Upper lobe of left lung (tissue), 6 donors: ENCODE measurements at regions not wholly inside any gene's neighbourhood (a gene's known extent, or its start where the extent isn't known, plus 50 kb on each side); places are given as distances from the start of the nearest gene placed in this dataset.

Experiments used
- ATAC-seq, 2 donors: fragments of 200-7000 bp; cut with Tn5 transposase; one replicate each; pipeline ENCODE4 v1.9.1; 2022; ENCODE audit warnings: mild to moderate bottlenecking in 2 of 2, moderate library complexity in 2 of 2; ENCODE audit not compliant: low FRiP score in 2 of 2
- DNase-seq, 2 donors: peaks; one replicate each; pipeline ENCODE4 v3.0.0-alpha.2; 2019 to 2020
- H3K27ac ChIP-seq, 4 donors: fragments of 200-600 bp; sonication (generic); one replicate each; pipeline ENCODE4 v1.5.1; 2016 to 2019
- H3K27me3 ChIP-seq, 4 donors: fragments of 200-600 bp; sonication (generic); one replicate each; pipeline ENCODE4 v1.5.1; 2017 to 2019
- H3K36me3 ChIP-seq, 4 donors: fragments of 200-600 bp; sonication (generic); one replicate each; pipeline ENCODE4 v1.5.1; 2016 to 2019
- H3K4me1 ChIP-seq, 4 donors: fragments of 200-600 bp; sonication (generic); one replicate each; pipeline ENCODE4 v1.5.1; 2018 to 2019
- H3K4me3 ChIP-seq, 4 donors: fragments of 200-600 bp; sonication (generic); one replicate each; pipeline ENCODE4 v1.5.1; 2017 to 2019; ENCODE audit warnings: mild to moderate bottlenecking in 2 of 4, moderate library complexity in 1 of 4
- H3K9me3 ChIP-seq, 4 donors: fragments of 200-600 bp; sonication (generic); one replicate each; pipeline ENCODE4 v1.5.1; 2018 to 2019
- EP300 ChIP-seq, 4 donors: sonication (generic); formaldehyde crosslinking; IDR thresholded peaks; one replicate each; pipeline ENCODE4 v1.5.1; 2017; ENCODE audit warnings: antibody characterized with exemption in 4 of 4, control low read depth in 2 of 4
- POLR2A ChIP-seq, 4 donors: fragments of 450-650 bp; IDR thresholded peaks; one replicate each; pipeline ENCODE4 v1.5.1; 2016 to 2017; ENCODE audit warnings: antibody characterized with exemption in 4 of 4, mild to moderate bottlenecking in 2 of 4
- POLR2AphosphoS5 ChIP-seq, 2 donors: sonication (generic); formaldehyde crosslinking; IDR thresholded peaks; one replicate each; pipeline ENCODE4 v1.5.1; 2017; ENCODE audit warnings: antibody characterized with exemption in 2 of 2
- WGBS, 2 donors: methylation state at CpG; one replicate each; pipeline ENCODE4 v1.1.5; 2017 to 2018; 5-methylcytosine and 5-hydroxymethylcytosine counted together
- TF ChIP-seq, protein P1 (sequence below), 6 experiments: fragments of 450-650 bp in 4 of 6; fragments of 200-600 bp in 2 of 6; sonication (generic) in 2 of 6; IDR thresholded peaks; one replicate each; pipeline ENCODE4 v1.5.1; 2016 to 2019; ENCODE audit warnings: antibody characterized with exemption in 6 of 6
- donor health status: DM: no; HTN: no; CAD: no; lungs with moderate emphysema.
- donor health status: DM: no; HTN: yes; CAD: no; lungs with severe emphysema.

DNA sequence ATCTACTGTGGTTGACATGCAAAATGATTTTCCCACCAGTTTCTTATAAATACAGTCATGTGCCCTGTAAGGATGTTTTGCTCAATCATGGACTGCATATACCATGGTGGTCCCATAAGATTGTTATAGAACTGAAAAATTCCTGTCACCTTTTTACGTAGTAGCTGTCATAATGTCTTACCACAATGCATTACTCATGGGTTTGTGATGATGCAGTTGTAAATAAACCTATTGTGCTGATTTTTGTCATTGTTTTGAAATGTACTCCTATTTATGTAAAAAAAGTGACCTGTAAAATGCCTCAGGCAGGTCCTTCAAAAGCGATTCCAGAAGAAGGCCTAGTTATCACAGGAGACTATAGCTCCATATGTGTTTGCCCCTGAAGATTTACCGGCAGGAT, 695.4 kb upstream of the KIF2B start:
- 87 to 88% methylated on average over 3 of the region's 3 CpGs for WGBS, 2 donors
- no peak for ATAC-seq
- no peaks in the 10 kb centered on the region for H3K4me1 ChIP-seq
- H3K27me3 ChIP-seq, result no peaks in the 10 kb centered on the region
- TF ChIP-seq EP300 (IDR thresholded peaks at IDR 0.05) (no peak), POLR2A (IDR thresholded peaks at IDR 0.05) (no peak)
- H3K36me3 ChIP-seq, result no peaks in the 10 kb centered on the region
- no peak overlapping the region for H3K27ac ChIP-seq
- no peaks in the 10 kb centered on the region for H3K9me3 ChIP-seq
- no peak overlapping the region for H3K4me3 ChIP-seq
- DNase-seq, result no peak

DNA sequence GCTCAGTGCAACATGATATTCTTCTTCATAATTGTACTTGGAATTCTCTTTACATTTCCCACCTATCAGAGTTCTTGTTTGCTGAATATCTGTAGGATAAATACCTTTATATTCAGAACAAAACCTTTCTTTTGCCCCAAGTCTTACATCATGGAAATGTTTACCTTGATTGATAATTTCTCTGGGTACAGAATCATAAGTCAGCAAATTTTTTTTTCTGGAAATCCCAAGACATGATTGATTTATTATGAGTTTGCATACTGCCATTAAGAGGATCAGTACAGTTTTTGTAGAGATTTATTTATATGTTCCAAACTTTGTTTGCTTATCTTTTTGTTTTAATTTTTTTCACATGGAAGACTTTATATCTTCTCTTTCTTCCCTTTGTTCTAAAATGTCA, 699.8 kb upstream of the KIF2B start:
- DNase-seq, result no peak
- TF ChIP-seq, protein P1, sequence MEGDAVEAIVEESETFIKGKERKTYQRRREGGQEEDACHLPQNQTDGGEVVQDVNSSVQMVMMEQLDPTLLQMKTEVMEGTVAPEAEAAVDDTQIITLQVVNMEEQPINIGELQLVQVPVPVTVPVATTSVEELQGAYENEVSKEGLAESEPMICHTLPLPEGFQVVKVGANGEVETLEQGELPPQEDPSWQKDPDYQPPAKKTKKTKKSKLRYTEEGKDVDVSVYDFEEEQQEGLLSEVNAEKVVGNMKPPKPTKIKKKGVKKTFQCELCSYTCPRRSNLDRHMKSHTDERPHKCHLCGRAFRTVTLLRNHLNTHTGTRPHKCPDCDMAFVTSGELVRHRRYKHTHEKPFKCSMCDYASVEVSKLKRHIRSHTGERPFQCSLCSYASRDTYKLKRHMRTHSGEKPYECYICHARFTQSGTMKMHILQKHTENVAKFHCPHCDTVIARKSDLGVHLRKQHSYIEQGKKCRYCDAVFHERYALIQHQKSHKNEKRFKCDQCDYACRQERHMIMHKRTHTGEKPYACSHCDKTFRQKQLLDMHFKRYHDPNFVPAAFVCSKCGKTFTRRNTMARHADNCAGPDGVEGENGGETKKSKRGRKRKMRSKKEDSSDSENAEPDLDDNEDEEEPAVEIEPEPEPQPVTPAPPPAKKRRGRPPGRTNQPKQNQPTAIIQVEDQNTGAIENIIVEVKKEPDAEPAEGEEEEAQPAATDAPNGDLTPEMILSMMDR (IDR thresholded peaks at IDR 0.05), result no peak
- TF ChIP-seq POLR2A (IDR thresholded peaks at IDR 0.05) (no peak), POLR2AphosphoS5 (IDR thresholded peaks at IDR 0.05) (no peak), EP300 (IDR thresholded peaks at IDR 0.05) (no peak)
- Histone ChIP-seq H3K27ac (no peak overlapping the region), H3K36me3 (no peaks in the 10 kb centered on the region), H3K9me3 (no peaks in the 10 kb centered on the region), H3K27me3 (no peaks in the 10 kb centered on the region), H3K4me3 (no peak overlapping the region), H3K4me1 (no peaks in the 10 kb centered on the region)
- ATAC-seq, result no peak

DNA sequence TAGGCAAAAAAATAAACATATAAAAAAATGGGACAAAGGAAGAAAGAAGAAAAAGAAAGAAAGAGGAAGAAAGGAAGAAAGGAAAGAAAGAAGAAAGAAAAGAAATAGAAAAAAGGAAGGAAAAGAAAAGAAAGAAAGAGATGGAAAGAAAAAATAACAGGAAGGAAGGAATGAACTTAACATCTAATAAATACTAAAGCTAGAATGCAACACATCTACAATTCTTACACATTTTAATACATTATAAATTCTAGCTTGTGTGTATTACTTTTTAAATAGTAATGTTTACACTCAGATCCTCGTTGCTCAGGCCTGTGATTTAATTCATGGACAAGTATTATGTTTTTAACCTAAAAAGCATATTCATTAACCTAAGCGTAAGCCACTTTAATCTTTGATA, 703.0 kb upstream of the KIF2B start:
- no peak for ATAC-seq
- TF ChIP-seq EP300 (IDR thresholded peaks at IDR 0.05) (no peak), POLR2AphosphoS5 (IDR thresholded peaks at IDR 0.05) (no peak), POLR2A (IDR thresholded peaks at IDR 0.05) (no peak)
- TF ChIP-seq, protein P1 (IDR thresholded peaks at IDR 0.05), result no peak

GRCh38 chr17:53118948-53119347, 703.8 kb upstream of the KIF2B start:
- no peaks in the 10 kb centered on the region for H3K4me1 ChIP-seq
- H3K4me3 ChIP-seq, result no peak overlapping the region
- no peak overlapping the region for H3K27ac ChIP-seq
- TF ChIP-seq POLR2AphosphoS5 (IDR thresholded peaks at IDR 0.05), result no peak
- TF ChIP-seq EP300 (IDR thresholded peaks at IDR 0.05), result no peak
- TF ChIP-seq POLR2A (IDR thresholded peaks at IDR 0.05), result no peak
- TF ChIP-seq, protein P1 (IDR thresholded peaks at IDR 0.05), result no peak
- DNase-seq (no peak), ATAC-seq (no peak)
- WGBS, 2 donors, result 51 to 54% methylated on average over 2 of the region's 2 CpGs
- H3K9me3 ChIP-seq, result peaks cover 0 to 11% (median 2%) of the 10 kb centered on the region in 4 donors
- no peaks in the 10 kb centered on the region for H3K27me3 ChIP-seq
- H3K36me3 ChIP-seq, result no peaks in the 10 kb centered on the region

More for the DNA sequence above, 703.0 kb upstream of the KIF2B start:
- H3K4me1 ChIP-seq, result no peaks in the 10 kb centered on the region
- H3K9me3 ChIP-seq, result peaks cover 0 to 11% (median 2%) of the 10 kb centered on the region in 4 donors
- H3K27ac ChIP-seq, result no peak overlapping the region
- H3K27me3 ChIP-seq, result no peaks in the 10 kb centered on the region
- no peaks in the 10 kb centered on the region for H3K36me3 ChIP-seq
- 55 to 59% methylated on average over 2 of the region's 2 CpGs for WGBS, 2 donors
- no peak for DNase-seq
- H3K4me3 ChIP-seq, result no peak overlapping the region

DNA sequence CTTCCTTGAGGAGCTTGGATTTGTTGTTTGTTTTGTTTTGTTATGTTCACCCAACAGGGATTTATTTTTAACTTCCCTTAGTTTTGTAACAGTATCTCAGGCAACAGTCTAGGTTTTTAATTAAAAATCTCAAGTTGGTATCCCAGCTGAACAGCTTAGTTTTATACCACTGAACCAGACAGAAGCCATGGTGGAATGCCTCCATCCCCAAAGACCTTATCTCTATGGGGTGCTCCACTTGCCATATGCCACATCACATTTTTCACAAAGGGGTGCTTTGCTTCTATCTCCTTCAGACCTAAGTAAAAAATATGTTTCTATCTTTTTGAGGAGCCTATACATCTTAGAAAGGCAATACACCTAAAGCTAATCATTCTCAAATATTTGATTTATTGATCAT, 715.8 kb upstream of the KIF2B start:
- no peaks in the 10 kb centered on the region for H3K27me3 ChIP-seq
- no peaks in the 10 kb centered on the region for H3K9me3 ChIP-seq
- H3K27ac ChIP-seq, result no peak overlapping the region
- no peak for ATAC-seq
- TF ChIP-seq POLR2AphosphoS5 (IDR thresholded peaks at IDR 0.05) (no peak), POLR2A (IDR thresholded peaks at IDR 0.05) (no peak), EP300 (IDR thresholded peaks at IDR 0.05) (no peak)
- TF ChIP-seq, protein P1 (IDR thresholded peaks at IDR 0.05), result no peak
- H3K4me1 ChIP-seq, result no peaks in the 10 kb centered on the region
- no peak overlapping the region for H3K4me3 ChIP-seq
- DNase-seq, result no peak
- no peaks in the 10 kb centered on the region for H3K36me3 ChIP-seq
